ENCODE measurements at regions not wholly inside any gene's neighbourhood (a gene's known extent, or its start where the extent isn't known, plus 50 kb on each side); places are given as distances from the start of the nearest gene placed in this dataset.

DNA sequence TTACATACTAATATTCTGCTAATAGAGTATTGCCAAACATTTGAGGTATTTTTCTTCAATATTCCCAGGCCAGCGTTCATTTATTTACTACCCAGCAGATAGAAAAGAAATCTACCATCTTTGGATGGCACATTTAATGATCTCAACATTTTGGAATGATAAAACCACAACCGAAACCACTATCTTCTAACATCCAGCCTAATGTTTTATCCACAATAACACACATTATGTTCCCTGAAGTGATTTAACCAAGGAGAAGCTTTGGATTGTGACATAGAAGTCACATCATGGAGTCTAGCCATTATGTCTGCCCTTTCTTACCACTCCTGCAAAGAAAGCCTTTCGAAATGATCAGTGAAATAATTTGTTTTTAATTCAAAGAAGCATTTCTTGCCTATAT, 497.1 kb upstream of the PLXNA2 start:
- no peak for DNase-seq

DNA sequence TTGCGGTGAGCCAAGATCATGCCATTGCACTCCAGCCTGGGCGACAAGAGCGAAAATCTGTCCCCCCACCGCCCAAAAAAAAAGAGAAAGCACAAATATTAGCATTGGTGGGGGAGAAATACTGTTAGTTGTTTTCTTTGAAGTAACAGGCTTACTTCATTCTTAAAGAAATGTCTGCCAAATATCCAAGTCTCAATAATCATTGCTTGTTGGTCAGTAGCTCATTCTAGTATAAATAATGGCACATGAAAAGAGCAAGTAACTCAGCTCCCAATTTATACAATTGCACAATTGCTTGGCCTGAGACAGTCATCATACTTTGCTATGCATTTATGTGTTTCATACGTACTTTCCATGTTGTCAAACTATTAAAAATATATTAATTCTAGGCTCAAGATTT, 499.2 kb upstream of the PLXNA2 start:
- no peak for DNase-seq

DNA sequence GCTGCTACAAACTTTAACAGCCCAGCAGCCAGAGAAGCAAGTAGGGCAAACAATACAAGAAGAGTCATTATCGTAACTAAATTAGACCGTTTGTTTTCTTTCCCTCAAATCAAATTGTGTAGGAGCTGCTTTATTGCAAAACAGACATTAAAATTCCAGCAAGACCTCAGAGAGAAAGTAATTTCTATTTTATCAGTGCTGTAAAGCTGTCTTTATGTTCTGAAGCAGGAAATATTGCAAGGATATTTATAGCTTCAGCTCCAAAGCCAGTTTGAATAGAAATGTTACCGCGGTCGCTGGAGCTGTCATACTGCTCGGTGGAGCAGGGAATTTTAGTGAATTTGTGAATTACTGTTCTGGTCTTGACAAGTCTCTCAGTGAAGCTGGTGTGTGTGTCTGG, 503.8 kb upstream of the PLXNA2 start:
- DNase-seq = no peak

- no peak for DNase-seq
These were observed 504.4 kb upstream of the PLXNA2 start for GRCh38 chr1:208748387-208749165.

- DNase-seq = no peak
These were observed 512.3 kb upstream of the PLXNA2 start for GRCh38 chr1:208756339-208756981.

GRCh38 chr1:208757846-208758245, 513.7 kb upstream of the PLXNA2 start:
- no peak for DNase-seq

GRCh38 chr1:208759255-208759654, 515.1 kb upstream of the PLXNA2 start:
- no peak for DNase-seq

- no peak for DNase-seq
These were observed 519.8 kb upstream of the PLXNA2 start for GRCh38 chr1:208763971-208764370.

- DNase-seq = no peak
These were observed 522.6 kb upstream of the PLXNA2 start for GRCh38 chr1:208766832-208767231.

DNA sequence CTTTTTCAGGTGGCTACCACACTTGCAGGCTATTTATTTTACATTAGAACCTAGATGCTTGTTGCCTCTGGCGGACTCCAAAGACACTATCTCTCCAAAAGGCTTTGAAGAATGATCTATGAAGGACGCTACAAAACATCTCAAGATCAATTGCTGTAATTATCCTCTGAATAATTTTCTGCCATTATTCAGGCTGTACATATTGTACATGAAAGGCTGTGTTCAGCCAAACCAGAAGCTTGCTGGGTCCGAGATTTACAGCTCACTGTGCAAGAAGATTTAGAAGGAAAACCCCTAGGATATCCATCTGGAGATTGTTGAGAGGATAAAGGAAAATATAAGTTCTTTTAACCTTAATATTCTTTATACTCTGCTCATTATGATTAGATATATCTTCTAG, 523.6 kb upstream of the PLXNA2 start:
- DNase-seq = no peak

- no peak for DNase-seq
These were observed 528.7 kb upstream of the PLXNA2 start for GRCh38 chr1:208772891-208773290.

GRCh38 chr1:208775841-208776240, 531.7 kb upstream of the PLXNA2 start:
- DNase-seq = no peak

DNA sequence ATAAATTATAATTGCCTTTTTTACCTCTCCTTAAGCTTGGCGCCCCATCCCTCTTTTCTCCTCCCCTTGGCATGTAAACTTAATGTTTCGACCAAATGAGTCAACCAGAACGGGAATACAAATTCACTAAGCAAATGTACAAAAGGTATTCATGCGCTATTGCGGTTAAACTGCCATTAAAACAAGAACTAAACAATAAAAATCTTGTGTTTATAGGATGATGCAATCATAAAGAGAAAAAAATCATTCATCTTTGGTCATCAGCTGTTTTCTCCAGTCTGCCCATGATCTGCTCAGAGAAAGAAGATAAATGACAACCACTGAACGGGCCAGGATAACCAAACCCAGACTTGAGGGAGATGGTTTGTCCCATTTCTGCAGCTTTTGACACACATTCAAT, 534.2 kb upstream of the PLXNA2 start:
- DNase-seq = no peak

- no peak for DNase-seq
These were observed 537.3 kb upstream of the PLXNA2 start for GRCh38 chr1:208781391-208782045.

DNA sequence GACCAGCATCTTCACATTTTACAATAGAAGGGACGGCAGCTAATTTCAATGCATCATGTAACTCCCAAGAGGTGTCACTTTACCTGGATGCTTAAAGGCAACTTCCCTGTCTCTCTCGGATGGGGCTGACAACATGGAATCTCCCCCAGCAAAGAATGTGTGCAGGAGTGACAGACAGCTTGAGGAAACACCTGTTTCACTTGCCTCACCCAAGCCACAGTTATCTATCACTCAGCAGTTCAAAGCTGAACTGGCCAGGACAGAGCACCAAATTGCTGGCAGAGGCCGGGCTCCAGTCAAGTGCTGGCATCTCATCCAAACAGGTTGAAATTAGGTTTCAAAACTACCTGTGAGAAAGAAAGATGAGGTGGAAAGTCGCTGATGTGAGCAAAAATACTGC, 538.0 kb upstream of the PLXNA2 start:
- no peak for DNase-seq

- DNase-seq = no peak
These were observed 541.4 kb upstream of the PLXNA2 start for GRCh38 chr1:208785629-208786028.

GRCh38 chr1:208787219-208787618, 543.0 kb upstream of the PLXNA2 start:
- no peak for DNase-seq

DNA sequence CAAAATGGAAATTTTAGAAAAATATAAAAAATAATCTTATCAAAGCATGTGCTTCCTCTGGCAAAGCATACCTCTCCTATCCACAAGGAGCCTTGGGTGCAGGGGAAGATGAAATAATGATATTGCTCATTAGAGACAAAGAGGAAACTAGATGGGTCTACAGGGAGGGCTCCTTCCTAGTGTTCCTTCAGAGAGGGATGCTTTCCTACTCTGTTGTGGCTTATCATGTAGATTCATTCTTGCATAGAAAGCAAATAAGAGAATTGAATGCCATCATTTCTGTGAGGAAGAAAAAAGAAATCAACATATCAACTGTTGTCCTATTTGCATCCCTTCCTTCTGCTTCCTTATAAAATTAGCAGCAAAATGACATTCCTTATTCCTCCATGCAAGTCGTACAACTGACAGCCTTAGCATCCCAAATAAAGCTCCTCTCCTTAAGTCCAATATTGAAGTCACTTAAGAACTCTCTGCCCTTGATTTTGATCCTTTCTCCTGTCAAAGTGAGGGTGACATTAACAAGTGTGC, 543.9 kb upstream of the PLXNA2 start:
- no peak for DNase-seq

GRCh38 chr1:208791456-208791855, 547.3 kb upstream of the PLXNA2 start:
- DNase-seq = no peak

- DNase-seq = no peak
These were observed 549.7 kb upstream of the PLXNA2 start for GRCh38 chr1:208793861-208794345.

- DNase-seq = no peak
These were observed 555.0 kb upstream of the PLXNA2 start for GRCh38 chr1:208799186-208799585.

DNA sequence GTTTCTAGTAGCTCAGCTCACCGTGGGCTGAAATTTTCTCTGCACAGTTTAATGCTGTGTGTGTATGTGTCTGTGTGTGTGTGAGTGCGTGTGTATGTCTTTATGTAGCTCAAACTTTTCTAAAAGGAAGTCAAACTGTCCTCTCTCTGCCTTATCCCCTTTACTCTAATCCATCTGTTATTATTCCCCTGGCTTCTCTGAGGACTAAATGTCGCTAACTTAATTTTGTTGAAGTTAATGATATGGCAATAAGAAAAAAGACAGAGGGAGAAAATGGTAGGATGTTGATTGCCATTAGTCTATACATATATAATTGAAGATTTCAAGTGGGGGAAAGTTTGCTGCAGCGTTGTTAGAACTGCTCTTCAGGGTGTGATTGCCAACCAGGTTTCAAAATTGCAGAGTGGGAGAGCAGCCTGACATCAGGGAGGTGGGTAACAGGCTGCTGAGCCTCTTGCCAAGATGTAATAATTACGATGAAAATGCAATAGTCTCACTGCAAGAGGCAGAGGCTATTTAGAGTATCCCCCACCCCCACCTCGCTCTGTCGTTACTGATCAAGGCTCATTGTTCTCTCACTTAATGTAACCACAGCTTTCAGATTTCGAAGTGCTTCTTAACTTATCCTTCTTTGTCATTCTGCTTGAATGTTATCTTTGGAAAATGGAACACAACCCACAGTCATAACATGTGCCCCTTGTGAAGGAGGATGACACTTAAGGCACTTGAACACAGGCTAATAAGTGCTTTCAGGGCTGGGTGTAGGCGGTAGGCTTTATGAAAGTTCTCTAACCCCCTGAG, 559.0 kb upstream of the PLXNA2 start:
- DNase-seq = no peak
